ENCODE measurements at regions not wholly inside any gene's neighbourhood (a gene's known extent, or its start where the extent isn't known, plus 50 kb on each side); places are given as distances from the start of the nearest gene placed in this dataset.

DNA sequence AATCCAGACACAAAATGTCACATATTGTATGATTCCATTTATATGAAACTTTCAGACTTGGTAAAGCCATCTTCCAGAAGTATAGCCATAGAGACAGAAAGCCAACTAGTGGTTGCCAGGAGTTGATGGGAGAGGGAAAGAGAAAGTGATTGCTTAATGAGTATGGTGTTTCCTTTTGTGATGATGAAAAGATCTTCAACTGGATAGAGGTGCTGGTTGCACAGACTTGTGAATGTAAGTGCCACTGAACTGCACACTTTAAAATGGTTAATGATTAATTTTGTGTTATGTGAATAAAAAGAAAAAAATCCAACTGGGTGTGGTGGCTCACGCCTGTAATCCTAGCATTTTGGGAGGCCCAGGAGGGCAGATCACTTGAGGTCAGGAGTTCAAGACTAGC is 135.3 kb upstream of the SLC1A4 start:
- Histone ChIP-seq H3K79me1 (ENCODE audit: low read depth, low read length) (no peaks in the 10 kb centered on the region), H3K56ac (replicated peaks; ENCODE audit: insufficient read length, low read depth, low read length) (no peak overlapping the region), H3K4me1 (replicated peaks in 1 of 4; ENCODE audit: control insufficient read depth in 3 of 4, insufficient read depth in 4 of 4, low read length in 3 of 4) (peaks cover 5 to 14% (median 10%) of the 10 kb centered on the region in 4 experiments), H3K23me2 (ENCODE audit: low read depth, low read length) (no peaks in the 10 kb centered on the region), H3K4me3 (ENCODE audit: extremely low read depth in 1 of 4, insufficient read depth in 2 of 4, low read depth in 3 of 4, low read length in 4 of 4) (no peak overlapping the region), H3K4ac (replicated peaks; ENCODE audit: insufficient read length, low read depth, low read length) (no peak overlapping the region), H3K14ac (ENCODE audit: insufficient read length) (no peak overlapping the region), H2AFZ (ENCODE audit: low read length) (no peak overlapping the region), H2BK12ac (ENCODE audit: low read depth, low read length) (no peak overlapping the region), H3K27ac (ENCODE audit: low read depth, low read length) (no peak overlapping the region), H2AK5ac (ENCODE audit: low read depth, low read length) (no peak overlapping the region), H4K5ac (ENCODE audit: insufficient read length, low read depth, low read length) (no peak overlapping the region), H3K4me2 (ENCODE audit: insufficient read depth in 1 of 2, low read depth in 2 of 2, low read length in 2 of 2) (no peak overlapping the region), H3K36me3 (ENCODE audit: control insufficient read depth in 2 of 4, insufficient read depth in 4 of 4, low read length in 3 of 4) (no peaks in the 10 kb centered on the region), H3K9ac (replicated peaks in 1 of 4; ENCODE audit: extremely low read depth in 1 of 4, low read depth in 3 of 4, low read length in 3 of 4) (no peak overlapping the region), H4K20me1 (replicated peaks in 1 of 2; ENCODE audit: control insufficient read depth in 1 of 2, insufficient read depth in 2 of 2, low read length in 2 of 2) (no peaks in the 10 kb centered on the region), H2BK20ac (ENCODE audit: low read length) (no peak overlapping the region), H4K8ac (ENCODE audit: extremely low read depth, insufficient read depth, low read length) (no peak overlapping the region), H3K18ac (ENCODE audit: extremely low read depth, low read length) (no peak overlapping the region), H4K91ac (replicated peaks; ENCODE audit: insufficient read length, low read length) (no peak overlapping the region), H2BK120ac (replicated peaks; ENCODE audit: low read depth, low read length) (no peak overlapping the region), H3K79me2 (ENCODE audit: control insufficient read depth in 1 of 2, insufficient read depth in 2 of 2, low read length in 2 of 2) (no peaks in the 10 kb centered on the region), H3K23ac (ENCODE audit: insufficient read length) (no peak overlapping the region), H3K27me3 (replicated peaks in 1 of 4; ENCODE audit: control insufficient read depth in 3 of 4, extremely low read depth in 1 of 4, insufficient read depth in 3 of 4, low read length in 3 of 4) (peaks cover 0 to 19% (median 10%) of the 10 kb centered on the region in 4 experiments; a peak in 5 of 7 replicates), H3K9me3 (ENCODE audit: insufficient read depth in 2 of 2, low read depth in 1 of 2, low read length in 1 of 2) (no peaks in the 10 kb centered on the region), H2BK5ac (ENCODE audit: low read depth, low read length) (no peak overlapping the region), H2BK15ac (ENCODE audit: low read length) (no peak overlapping the region)
- CTCF ChIA-PET (ENCODE audit: partially characterized antibody), result no interaction called here
- POLR2A ChIA-PET (ENCODE audit: partially characterized antibody), result interaction anchor here (0.6 kb wide), 1 partner anchor 11 kb away, joined by 3 read pairs; no protein-coding TSS in a partner anchor
- no peak for DNase-seq (ENCODE audit: low read depth in 1 of 2, low spot score in 2 of 2)
- no peak for FAIRE-seq
- WGBS, 2 experiments (ENCODE audit: extremely low coverage in 1 of 2, insufficient coverage in 1 of 2, insufficient read length in 1 of 2, insufficient replicate concordance in 2 of 2, low coverage in 1 of 2, low lambda C conversion rate in 2 of 2, missing lambda C conversion rate in 1 of 2), result 91% methylated on average over 1 of the region's 1 CpG; no CpG with 5 or more reads in 1 of the 2 experiments
- TF ChIP-seq TAF1 (IDR thresholded peaks at IDR 0.05; ENCODE audit: low read depth, low read length) (no peak), BACH1 (IDR thresholded peaks at IDR 0.05; ENCODE audit: low read length) (no peak), SIN3A (conservative IDR thresholded peaks at IDR 0.05 in 1 of 2, IDR thresholded peaks at IDR 0.05 in 1 of 2; ENCODE audit: low read depth in 1 of 2, low read length in 2 of 2) (no peak), POLR2AphosphoS5 (IDR thresholded peaks at IDR 0.05; ENCODE audit: low read depth, low read length) (no peak), EGR1 (IDR thresholded peaks at IDR 0.05; ENCODE audit: borderline replicate concordance, low read depth, low read length) (no peak), SUZ12 (IDR thresholded peaks at IDR 0.05; ENCODE audit: low read length) (no peak), PHF8 (conservative IDR thresholded peaks at IDR 0.05; ENCODE audit: low read depth, low read length) (no peak), ASH2L (IDR thresholded peaks at IDR 0.05; ENCODE audit: low read length) (no peak), EZH2 (IDR thresholded peaks at IDR 0.05; ENCODE audit: low read depth, low read length, severe bottlenecking) (no peak), FOSL1 (IDR thresholded peaks at IDR 0.05; ENCODE audit: insufficient read depth, low read depth, low read length) (no peak), NRF1 (IDR thresholded peaks at IDR 0.05; ENCODE audit: low read depth, low read length) (no peak), RNF2 (IDR thresholded peaks at IDR 0.05; ENCODE audit: borderline replicate concordance, low read depth, low read length, missing control alignments, poor library complexity, severe bottlenecking) (no peak)
- TF ChIP-seq, protein P1, sequence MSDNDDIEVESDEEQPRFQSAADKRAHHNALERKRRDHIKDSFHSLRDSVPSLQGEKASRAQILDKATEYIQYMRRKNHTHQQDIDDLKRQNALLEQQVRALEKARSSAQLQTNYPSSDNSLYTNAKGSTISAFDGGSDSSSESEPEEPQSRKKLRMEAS (IDR thresholded peaks at IDR 0.05), result no peak
- TF ChIP-seq, protein P2, sequence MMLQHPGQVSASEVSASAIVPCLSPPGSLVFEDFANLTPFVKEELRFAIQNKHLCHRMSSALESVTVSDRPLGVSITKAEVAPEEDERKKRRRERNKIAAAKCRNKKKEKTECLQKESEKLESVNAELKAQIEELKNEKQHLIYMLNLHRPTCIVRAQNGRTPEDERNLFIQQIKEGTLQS (IDR thresholded peaks at IDR 0.05; ENCODE audit: insufficient read depth, low read depth, low read length), result no peak

Measured in H1 (cell line).